NCI-H2171 treated with DMSO at 0.1 percent for 48 hours (cell line): ENCODE measurements at regions not wholly inside any gene's neighbourhood (a gene's known extent, or its start where the extent isn't known, plus 50 kb on each side); places are given as distances from the start of the nearest gene placed in this dataset.

Experiments
- DNase-seq: peaks from one replicate; lab custom pipeline; 2025; lab: John Stamatoyannopoulos, UW

DNA sequence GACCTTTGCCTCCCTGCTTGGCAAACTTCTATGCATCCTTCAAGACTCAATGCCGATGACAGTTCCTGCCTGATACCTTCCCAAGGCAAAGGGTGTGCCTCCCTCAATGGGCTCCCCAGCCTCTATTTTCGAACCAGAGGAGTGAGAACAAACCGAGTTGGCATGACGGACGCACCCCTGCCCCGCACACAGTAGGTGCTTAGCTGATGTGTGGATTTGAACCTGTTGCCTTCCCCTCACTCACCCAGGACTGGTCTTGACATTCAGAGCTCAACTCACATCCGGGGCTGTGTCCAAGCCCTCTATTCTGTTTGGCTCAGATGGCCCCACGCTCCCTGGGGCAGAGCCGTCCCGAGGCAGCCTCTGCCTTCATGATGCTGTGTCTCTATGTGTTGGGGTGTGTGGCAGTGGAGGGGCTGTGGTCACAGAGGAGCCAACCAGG lies 52.2 kb upstream of the SLC6A11 start:
- DNase-seq: no peak

DNA sequence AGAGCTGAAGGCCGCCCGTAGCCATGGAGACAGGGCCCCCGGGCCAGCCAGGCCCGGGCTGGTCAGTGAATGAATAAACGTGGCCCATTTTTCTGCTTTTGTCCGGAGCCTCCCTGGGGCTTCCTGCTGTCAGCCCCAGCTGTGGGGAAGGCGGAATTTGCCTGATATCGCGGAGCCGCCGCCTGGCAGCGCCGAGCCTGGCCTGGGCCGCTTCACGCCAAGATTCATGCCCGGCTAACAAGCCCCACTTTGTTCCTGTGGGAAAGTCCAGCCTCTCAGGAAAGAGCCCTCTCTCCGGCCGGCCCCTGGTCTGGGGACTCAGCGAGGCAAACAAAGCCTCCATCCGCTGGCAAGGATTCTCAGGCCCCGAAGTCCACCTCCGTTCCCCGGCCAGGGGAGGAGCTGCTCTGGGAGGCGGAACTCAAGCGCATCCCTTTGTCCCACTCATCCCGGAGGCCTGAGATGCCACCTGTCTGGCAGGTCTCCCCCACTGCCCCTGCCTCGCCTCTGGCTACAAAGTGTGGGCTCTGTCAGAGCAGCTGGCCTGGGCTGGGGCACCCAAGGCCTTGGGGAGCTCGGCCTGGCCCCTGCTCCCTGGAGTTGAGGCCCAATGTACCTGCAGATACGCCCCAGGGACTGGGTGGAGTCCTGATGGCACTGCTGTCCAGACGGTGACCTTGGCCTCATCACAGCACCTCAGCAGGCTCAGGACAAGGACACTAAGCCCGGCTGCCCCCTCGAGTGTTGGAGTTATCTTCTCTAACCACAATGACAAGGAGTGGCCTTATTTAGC lies 51.6 kb upstream of the SLC6A11 start:
- DNase-seq: no peak

DNA sequence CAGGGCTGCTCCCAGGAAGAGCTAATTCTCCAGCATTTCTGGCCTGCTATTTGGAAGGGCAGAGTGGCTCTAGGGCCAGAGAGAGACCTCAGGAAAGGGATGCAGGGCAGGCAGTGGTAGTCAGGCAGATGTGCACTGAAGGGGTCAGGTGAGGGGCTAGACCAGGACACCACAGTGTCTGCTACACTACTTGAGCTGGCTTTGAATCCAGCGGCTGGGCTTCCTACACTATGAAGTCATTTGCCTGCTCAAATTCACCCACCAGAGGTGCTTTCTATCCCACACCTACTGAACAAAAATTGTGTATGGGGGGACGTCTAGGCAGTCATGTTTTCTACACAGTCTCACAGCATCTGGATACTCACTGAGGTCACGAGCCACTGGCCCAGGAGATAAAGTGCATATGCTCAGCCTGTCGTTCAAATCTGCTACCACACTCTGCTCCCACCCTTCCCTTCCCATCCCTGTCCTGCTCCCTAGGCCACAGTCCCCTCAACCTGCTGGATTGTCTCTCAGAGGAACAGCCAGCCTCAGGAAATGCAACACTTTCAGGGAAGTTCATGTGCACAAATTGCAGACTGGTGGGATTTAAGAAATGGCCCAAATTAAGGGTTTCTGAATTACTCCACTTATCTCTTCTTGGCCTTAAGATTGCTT lies 49.9 kb upstream of the SLC6A11 start:
- no peak for DNase-seq
